HAP-1 (cell line): ENCODE measurements at regions not wholly inside any gene's neighbourhood (a gene's known extent, or its start where the extent isn't known, plus 50 kb on each side); places are given as distances from the start of the nearest gene placed in this dataset.
"Not testable (repeated sequence)": the region's sequence is repeated elsewhere in the genome, so short reads cannot be mapped to it uniquely, and the experiment has no call there.

Source experiments
- DNase-seq, 2 experiments: peaks; one replicate each; pipeline ENCODE4 v3.0.0-alpha.2; 2016 to 2020; ENCODE audit warnings: low spot score in 2 of 2
- H3K27me3 ChIP-seq: fragments of 250-450 bp; sonication (Bioruptor Pico); 2 replicates; pipeline ENCODE4 v1.5.1; 2020; ENCODE audit warnings: low read depth, mild to moderate bottlenecking, moderate library complexity
- H3K36me3 ChIP-seq: fragments of 250-450 bp; sonication (Bioruptor Pico); replicated peaks from 2 replicates; pipeline ENCODE4 v1.5.1; 2020; ENCODE audit warnings: mild to moderate bottlenecking
- H3K4me1 ChIP-seq: fragments of 250-450 bp; sonication (Bioruptor Pico); 2 replicates; pipeline ENCODE4 v1.5.1; 2020; ENCODE audit warnings: mild to moderate bottlenecking
- H3K4me3 ChIP-seq: fragments of 250-450 bp; sonication (Bioruptor Pico); 2 replicates; pipeline ENCODE4 v1.5.1; 2020; ENCODE audit warnings: mild to moderate bottlenecking, moderate library complexity
- H3K9me3 ChIP-seq: fragments of 250-450 bp; sonication (Bioruptor Pico); 2 replicates; pipeline ENCODE4 v1.5.1; 2020; ENCODE audit warnings: mild to moderate bottlenecking, moderate library complexity
- in situ Hi-C: fragments of 300-500 bp; cut with MboI; formaldehyde crosslinking; loops from 3 replicates; pipeline ENCODE4 v1.14.3; 2020; ENCODE audit warnings: low sequenced_read_pairs, inconsistent platforms, mixed read lengths

- no peak for DNase-seq
- H3K9me3 ChIP-seq, result no peaks in the 10 kb centered on the region; the same call in 1 of the 2 replicates
- peaks cover under 1% of the 10 kb centered on the region for H3K27me3 ChIP-seq
- H3K4me1 ChIP-seq, result peaks cover 11% of the 10 kb centered on the region
- in situ Hi-C loops, result no loop called here
- no peak overlapping the region for H3K4me3 ChIP-seq
- no peaks in the 10 kb centered on the region for H3K36me3 ChIP-seq
Measured at GRCh38 chr5:166091931-166092330, 2199.5 kb upstream of the WWC1 start.

GRCh38 chr5:166093312-166093711 is 2198.1 kb upstream of the WWC1 start:
- no peaks in the 10 kb centered on the region; the same call in 1 of the 2 replicates for H3K27me3 ChIP-seq
- in situ Hi-C loops, result no loop called here
- no peak for DNase-seq

GRCh38 chr5:166102947-166103346 is 2188.5 kb upstream of the WWC1 start:
- in situ Hi-C loops, result no loop called here
- Histone ChIP-seq H3K9me3 (no peaks in the 10 kb centered on the region), H3K4me1 (peaks cover 2% of the 10 kb centered on the region; the same call in 1 of the 2 replicates), H3K4me3 (no peak overlapping the region), H3K36me3 (no peaks in the 10 kb centered on the region), H3K27me3 (no peaks in the 10 kb centered on the region)
- DNase-seq, result no peak

More at GRCh38 chr5:166093312-166093711, 2198.1 kb upstream of the WWC1 start:
- H3K4me3 ChIP-seq, result no peak overlapping the region
- H3K9me3 ChIP-seq, result no peaks in the 10 kb centered on the region; the same call in 1 of the 2 replicates
- H3K4me1 ChIP-seq, result peaks cover 11% of the 10 kb centered on the region
- H3K36me3 ChIP-seq, result no peaks in the 10 kb centered on the region

GRCh38 chr5:166111021-166111420 is 2180.4 kb upstream of the WWC1 start:
- no peaks in the 10 kb centered on the region for H3K27me3 ChIP-seq
- no peak for DNase-seq
- no peak overlapping the region for H3K4me3 ChIP-seq
- in situ Hi-C loops, result no loop called here
- no peaks in the 10 kb centered on the region for H3K9me3 ChIP-seq
- H3K4me1 ChIP-seq, result no peaks in the 10 kb centered on the region
- H3K36me3 ChIP-seq, result no peaks in the 10 kb centered on the region

GRCh38 chr5:166117072-166118066 is 2174.1 kb upstream of the WWC1 start:
- in situ Hi-C loops, result no loop called here
- H3K9me3 ChIP-seq, result no peaks in the 10 kb centered on the region
- H3K4me3 ChIP-seq, result no peak overlapping the region
- no peaks in the 10 kb centered on the region for H3K36me3 ChIP-seq
- H3K4me1 ChIP-seq, result no peaks in the 10 kb centered on the region; the same call in 1 of the 2 replicates
- H3K27me3 ChIP-seq, result no peaks in the 10 kb centered on the region
- DNase-seq, result no peak

- in situ Hi-C loops, result no loop called here
- Histone ChIP-seq H3K4me1 (no peaks in the 10 kb centered on the region; the same call in 1 of the 2 replicates), H3K9me3 (no peaks in the 10 kb centered on the region), H3K27me3 (no peaks in the 10 kb centered on the region), H3K4me3 (no peak overlapping the region), H3K36me3 (no peaks in the 10 kb centered on the region)
- DNase-seq, result no peak
Measured at GRCh38 chr5:166119506-166119905, 2171.9 kb upstream of the WWC1 start.

GRCh38 chr5:166123717-166124116 is 2167.7 kb upstream of the WWC1 start:
- Histone ChIP-seq H3K27me3 (no peaks in the 10 kb centered on the region), H3K36me3 (no peaks in the 10 kb centered on the region), H3K9me3 (no peaks in the 10 kb centered on the region), H3K4me3 (no peak overlapping the region), H3K4me1 (no peaks in the 10 kb centered on the region; the same call in 1 of the 2 replicates)
- in situ Hi-C loops, result no loop called here
- no peak for DNase-seq

GRCh38 chr5:166127766-166128570 is 2163.5 kb upstream of the WWC1 start:
- H3K4me1 ChIP-seq, result no peaks in the 10 kb centered on the region
- no peaks in the 10 kb centered on the region for H3K27me3 ChIP-seq
- DNase-seq, result no peak
- H3K9me3 ChIP-seq, result no peaks in the 10 kb centered on the region
- in situ Hi-C loops, result no loop called here
- no peaks in the 10 kb centered on the region for H3K36me3 ChIP-seq
- no peak overlapping the region for H3K4me3 ChIP-seq

GRCh38 chr5:166145107-166145506 is 2146.3 kb upstream of the WWC1 start:
- H3K27me3 ChIP-seq, H3K4me3 ChIP-seq, in situ Hi-C loops, DNase-seq, H3K9me3 ChIP-seq, H3K36me3 ChIP-seq, H3K4me1 ChIP-seq: not testable (repeated sequence)

GRCh38 chr5:166163996-166164610 is 2127.3 kb upstream of the WWC1 start:
- Histone ChIP-seq H3K9me3 (no peaks in the 10 kb centered on the region), H3K36me3 (no peaks in the 10 kb centered on the region), H3K4me1 (peaks cover 34% of the 10 kb centered on the region), H3K27me3 (no peaks in the 10 kb centered on the region), H3K4me3 (no peak overlapping the region)
- peak; percentile 18 to 97 for DNase-seq
- in situ Hi-C loops, result no loop called here

- peak; percentile 49 to 64 for DNase-seq
- in situ Hi-C loops, result no loop called here
- no peaks in the 10 kb centered on the region for H3K27me3 ChIP-seq
- no peaks in the 10 kb centered on the region for H3K36me3 ChIP-seq
- H3K4me1 ChIP-seq, result peaks cover 34% of the 10 kb centered on the region
- no peaks in the 10 kb centered on the region for H3K9me3 ChIP-seq
- H3K4me3 ChIP-seq, result no peak overlapping the region
Measured at GRCh38 chr5:166165596-166165995, 2125.8 kb upstream of the WWC1 start.

- Histone ChIP-seq H3K9me3 (no peaks in the 10 kb centered on the region), H3K36me3 (no peaks in the 10 kb centered on the region), H3K4me1 (peaks cover 34% of the 10 kb centered on the region), H3K27me3 (no peaks in the 10 kb centered on the region), H3K4me3 (no peak overlapping the region)
- peak; percentile 83 to 91 for DNase-seq
- in situ Hi-C loops, result no loop called here
Measured at GRCh38 chr5:166166071-166166470, 2125.4 kb upstream of the WWC1 start.

GRCh38 chr5:166172597-166172996 is 2118.8 kb upstream of the WWC1 start:
- in situ Hi-C loops, result no loop called here
- no peak overlapping the region for H3K4me3 ChIP-seq
- no peaks in the 10 kb centered on the region; the same call in 1 of the 2 replicates for H3K4me1 ChIP-seq
- peak in 1 of 2 experiments; percentile 35 for DNase-seq
- no peaks in the 10 kb centered on the region for H3K27me3 ChIP-seq
- no peaks in the 10 kb centered on the region for H3K36me3 ChIP-seq
- H3K9me3 ChIP-seq, result no peaks in the 10 kb centered on the region
